WTC11 (cell line): ENCODE measurements at regions not wholly inside any gene's neighbourhood (a gene's known extent, or its start where the extent isn't known, plus 50 kb on each side); places are given as distances from the start of the nearest gene placed in this dataset.
"Not testable (repeated sequence)": the region's sequence is repeated elsewhere in the genome, so short reads cannot be mapped to it uniquely, and the experiment has no call there.

Source experiments
- ATAC-seq: fragments of 200-7000 bp; cut with Tn5 transposase; 2 replicates; pipeline ENCODE4 v1.10.0; 2021; ENCODE audit warnings: mild to moderate bottlenecking, moderate library complexity
- CTCF ChIA-PET: fragments of 300-600 bp; sonication (Branson Sonifier 250); formaldehyde crosslinking; loops from one replicate; lab custom pipeline; 2021; ENCODE audit warnings: antibody characterized with exemption; lab: Charles Lee
- POLR2A ChIA-PET: fragments of 350-600 bp; sonication (Branson Sonifier 250); formaldehyde crosslinking; loops from one replicate; lab custom pipeline; 2021; ENCODE audit warnings: antibody characterized with exemption; lab: Charles Lee
- DNase-seq: peaks from one replicate; pipeline ENCODE4 v3.0.0; 2021; ENCODE audit warnings: low spot score
- H3K27ac Mint-ChIP-seq: 2 replicates; pipeline ENCODE4 v1.8.0; 2021; ENCODE audit warnings: mixed read lengths
- H3K27me3 Mint-ChIP-seq: 2 replicates; pipeline ENCODE4 v1.8.0; 2021; ENCODE audit warnings: low read depth, mild to moderate bottlenecking, moderate library complexity, mixed read lengths
- H3K36me3 Mint-ChIP-seq: 2 replicates; pipeline ENCODE4 v1.8.0; 2021; ENCODE audit warnings: mixed read lengths
- H3K4me1 Mint-ChIP-seq: 2 replicates; pipeline ENCODE4 v1.8.0; 2022; ENCODE audit warnings: mixed read lengths
- H3K4me3 Mint-ChIP-seq: 2 replicates; pipeline ENCODE4 v1.8.0; 2021; ENCODE audit warnings: mild to moderate bottlenecking, moderate library complexity, mixed read lengths
- H3K9me3 Mint-ChIP-seq: 2 replicates; pipeline ENCODE4 v1.8.0; 2021; ENCODE audit warnings: mixed read lengths
- EMX1 ChIP-seq: fragments of 250-450 bp; sonication (Bioruptor Pico); IDR thresholded peaks from 2 replicates; pipeline ENCODE4 v1.8.0; 2021; ENCODE audit warnings: mild to moderate bottlenecking
- GABPB1 ChIP-seq: sonication (generic); formaldehyde crosslinking; IDR thresholded peaks from 2 replicates; pipeline ENCODE4 v1.8.1; 2023; ENCODE audit warnings: mild to moderate bottlenecking, missing genetic modification reagents
- HMGA2 ChIP-seq: fragments of 250-450 bp; sonication (Bioruptor Pico); IDR thresholded peaks from 2 replicates; pipeline ENCODE4 v1.4.0; 2021; ENCODE audit warnings: mild to moderate bottlenecking, moderate library complexity
- IRF2 ChIP-seq: sonication (generic); formaldehyde crosslinking; IDR thresholded peaks from 2 replicates; pipeline ENCODE4 v1.8.0; 2022; ENCODE audit warnings: low read depth, missing genetic modification reagents, borderline replicate concordance
- NFATC4 ChIP-seq: fragments of 250-450 bp; sonication (Bioruptor Pico); IDR thresholded peaks from 2 replicates; pipeline ENCODE4 v1.9.0; 2021; ENCODE audit warnings: mild to moderate bottlenecking
- RORB ChIP-seq: fragments of 250-450 bp; sonication (Bioruptor Pico); IDR thresholded peaks from 2 replicates; pipeline ENCODE4 v1.9.0; 2021; ENCODE audit warnings: mild to moderate bottlenecking
- SP1 ChIP-seq: sonication (generic); formaldehyde crosslinking; conservative IDR thresholded peaks from 2 replicates; pipeline ENCODE4 v1.8.1; 2022; ENCODE audit warnings: missing genetic modification reagents
- TEAD1 ChIP-seq: sonication (generic); formaldehyde crosslinking; IDR thresholded peaks from 2 replicates; pipeline ENCODE4 v1.8.0; 2022; ENCODE audit warnings: mild to moderate bottlenecking, missing genetic modification reagents
- ZNF232 ChIP-seq: sonication (generic); formaldehyde crosslinking; IDR thresholded peaks from 2 replicates; pipeline ENCODE4 v1.8.0; 2022; ENCODE audit warnings: mild to moderate bottlenecking, missing genetic modification reagents
- ZNF416 ChIP-seq: fragments of 250-450 bp; sonication (Bioruptor Pico); IDR thresholded peaks from 2 replicates; pipeline ENCODE4 v1.9.0; 2021; ENCODE audit warnings: mild to moderate bottlenecking, inconsistent platforms
- TF ChIP-seq, protein P1 (sequence below): fragments of 250-450 bp; sonication (Bioruptor Pico); conservative IDR thresholded peaks from 2 replicates; pipeline ENCODE4 v1.9.0; 2021; ENCODE audit warnings: mild to moderate bottlenecking
- TF ChIP-seq, protein P2 (sequence below): sonication (generic); formaldehyde crosslinking; IDR thresholded peaks from 2 replicates; pipeline ENCODE4 v1.8.1; 2023; ENCODE audit warnings: mild to moderate bottlenecking, moderate library complexity, missing genetic modification reagents
- TF ChIP-seq, protein P3 (sequence below): fragments of 250-450 bp; sonication (Bioruptor Pico); IDR thresholded peaks from 2 replicates; pipeline ENCODE4 v1.9.0; 2021; ENCODE audit warnings: mild to moderate bottlenecking
- TF ChIP-seq, protein P4 (sequence below): sonication (generic); formaldehyde crosslinking; IDR thresholded peaks from 2 replicates; pipeline ENCODE4 v1.8.1; 2023; ENCODE audit warnings: mild to moderate bottlenecking, missing genetic modification reagents, moderate library complexity
- TF ChIP-seq, protein P5 (sequence below): sonication (generic); formaldehyde crosslinking; IDR thresholded peaks from 2 replicates; pipeline ENCODE4 v1.8.1; 2022; ENCODE audit warnings: mild to moderate bottlenecking, missing genetic modification reagents, moderate library complexity, borderline replicate concordance
- TF ChIP-seq, protein P6 (sequence below): sonication (generic); formaldehyde crosslinking; IDR thresholded peaks from 2 replicates; pipeline ENCODE4 v1.8.0; 2022; ENCODE audit warnings: missing genetic modification reagents
- TF ChIP-seq, protein P7 (sequence below): sonication (generic); formaldehyde crosslinking; IDR thresholded peaks from 2 replicates; pipeline ENCODE4 v1.8.0; 2022; ENCODE audit warnings: mild to moderate bottlenecking, missing genetic modification reagents
- TF ChIP-seq, protein P8 (sequence below): sonication (generic); formaldehyde crosslinking; IDR thresholded peaks from 2 replicates; pipeline ENCODE4 v1.8.1; 2022; ENCODE audit warnings: missing genetic modification reagents, borderline replicate concordance

DNA sequence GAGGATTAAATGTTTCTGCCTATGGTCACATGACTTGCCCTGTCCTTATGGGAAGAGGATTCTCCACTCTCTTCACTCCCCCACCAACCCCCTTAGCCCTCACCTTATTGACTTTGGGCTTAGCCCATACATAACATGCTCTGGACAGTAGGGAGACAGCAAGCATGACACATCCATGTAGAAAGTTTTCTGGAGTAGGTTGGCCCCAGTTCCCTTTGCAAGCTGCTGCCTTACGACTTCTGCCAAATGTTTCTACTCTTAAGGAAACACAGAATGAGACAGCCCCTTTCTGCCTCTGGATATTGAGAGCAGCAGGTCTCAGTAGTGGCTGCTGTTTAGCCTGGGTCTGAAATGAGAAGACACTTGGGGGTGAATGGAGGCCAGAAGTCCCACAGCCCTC, 282.2 kb downstream of the MAP2K6 start (continued):
- no peak for TF ChIP-seq EMX1 (CRISPR knock-in tag)
- TF ChIP-seq, protein P1, sequence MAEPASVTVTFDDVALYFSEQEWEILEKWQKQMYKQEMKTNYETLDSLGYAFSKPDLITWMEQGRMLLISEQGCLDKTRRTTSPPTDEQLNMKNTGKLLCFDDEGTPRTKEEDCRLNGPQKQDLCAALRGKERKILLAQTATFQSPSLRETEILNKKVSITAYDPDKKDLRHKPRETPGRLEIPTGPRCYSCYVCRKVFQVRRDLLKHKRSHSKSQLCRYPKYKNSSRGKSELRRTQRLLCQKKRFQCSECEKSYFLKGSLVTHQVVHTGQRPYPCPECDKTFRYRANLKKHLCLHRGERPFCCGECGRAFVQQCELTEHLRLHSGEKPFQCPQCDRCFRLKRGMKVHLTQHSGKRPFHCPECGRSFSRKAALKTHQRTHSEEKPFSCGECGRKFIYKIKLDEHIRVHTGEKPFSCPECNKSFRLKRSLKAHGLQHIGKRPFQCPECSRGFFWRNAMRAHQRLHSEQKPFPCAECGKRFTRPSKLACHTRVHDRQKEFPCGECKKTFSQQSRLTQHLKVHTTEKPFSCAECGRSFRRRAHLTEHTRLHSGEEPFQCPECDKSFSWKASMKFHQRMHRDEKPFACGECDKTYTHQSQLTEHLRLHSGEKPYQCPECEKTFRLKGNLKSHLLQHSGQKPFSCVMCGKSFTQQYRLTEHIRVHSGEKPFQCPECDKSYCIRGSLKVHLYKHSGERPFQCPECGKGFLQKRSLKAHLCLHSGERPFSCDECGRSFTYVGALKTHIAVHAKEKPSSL (CRISPR knock-in tag) = no peak
- no peak for TF ChIP-seq IRF2
- TF ChIP-seq NFATC4 (CRISPR knock-in tag) = no peak
- TF ChIP-seq, protein P2, sequence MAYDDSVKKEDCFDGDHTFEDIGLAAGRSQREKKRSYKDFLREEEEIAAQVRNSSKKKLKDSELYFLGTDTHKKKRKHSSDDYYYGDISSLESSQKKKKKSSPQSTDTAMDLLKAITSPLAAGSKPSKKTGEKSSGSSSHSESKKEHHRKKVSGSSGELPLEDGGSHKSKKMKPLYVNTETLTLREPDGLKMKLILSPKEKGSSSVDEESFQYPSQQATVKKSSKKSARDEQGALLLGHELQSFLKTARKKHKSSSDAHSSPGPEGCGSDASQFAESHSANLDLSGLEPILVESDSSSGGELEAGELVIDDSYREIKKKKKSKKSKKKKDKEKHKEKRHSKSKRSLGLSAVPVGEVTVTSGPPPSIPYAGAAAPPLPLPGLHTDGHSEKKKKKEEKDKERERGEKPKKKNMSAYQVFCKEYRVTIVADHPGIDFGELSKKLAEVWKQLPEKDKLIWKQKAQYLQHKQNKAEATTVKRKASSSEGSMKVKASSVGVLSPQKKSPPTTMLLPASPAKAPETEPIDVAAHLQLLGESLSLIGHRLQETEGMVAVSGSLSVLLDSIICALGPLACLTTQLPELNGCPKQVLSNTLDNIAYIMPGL (CRISPR knock-in tag) = no peak
- TF ChIP-seq GABPB1 (CRISPR knock-in tag) = no peak
- TF ChIP-seq, protein P3, sequence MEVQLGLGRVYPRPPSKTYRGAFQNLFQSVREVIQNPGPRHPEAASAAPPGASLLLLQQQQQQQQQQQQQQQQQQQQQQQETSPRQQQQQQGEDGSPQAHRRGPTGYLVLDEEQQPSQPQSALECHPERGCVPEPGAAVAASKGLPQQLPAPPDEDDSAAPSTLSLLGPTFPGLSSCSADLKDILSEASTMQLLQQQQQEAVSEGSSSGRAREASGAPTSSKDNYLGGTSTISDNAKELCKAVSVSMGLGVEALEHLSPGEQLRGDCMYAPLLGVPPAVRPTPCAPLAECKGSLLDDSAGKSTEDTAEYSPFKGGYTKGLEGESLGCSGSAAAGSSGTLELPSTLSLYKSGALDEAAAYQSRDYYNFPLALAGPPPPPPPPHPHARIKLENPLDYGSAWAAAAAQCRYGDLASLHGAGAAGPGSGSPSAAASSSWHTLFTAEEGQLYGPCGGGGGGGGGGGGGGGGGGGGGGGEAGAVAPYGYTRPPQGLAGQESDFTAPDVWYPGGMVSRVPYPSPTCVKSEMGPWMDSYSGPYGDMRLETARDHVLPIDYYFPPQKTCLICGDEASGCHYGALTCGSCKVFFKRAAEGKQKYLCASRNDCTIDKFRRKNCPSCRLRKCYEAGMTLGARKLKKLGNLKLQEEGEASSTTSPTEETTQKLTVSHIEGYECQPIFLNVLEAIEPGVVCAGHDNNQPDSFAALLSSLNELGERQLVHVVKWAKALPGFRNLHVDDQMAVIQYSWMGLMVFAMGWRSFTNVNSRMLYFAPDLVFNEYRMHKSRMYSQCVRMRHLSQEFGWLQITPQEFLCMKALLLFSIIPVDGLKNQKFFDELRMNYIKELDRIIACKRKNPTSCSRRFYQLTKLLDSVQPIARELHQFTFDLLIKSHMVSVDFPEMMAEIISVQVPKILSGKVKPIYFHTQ (CRISPR knock-in tag) = no peak
- TF ChIP-seq, protein P4, sequence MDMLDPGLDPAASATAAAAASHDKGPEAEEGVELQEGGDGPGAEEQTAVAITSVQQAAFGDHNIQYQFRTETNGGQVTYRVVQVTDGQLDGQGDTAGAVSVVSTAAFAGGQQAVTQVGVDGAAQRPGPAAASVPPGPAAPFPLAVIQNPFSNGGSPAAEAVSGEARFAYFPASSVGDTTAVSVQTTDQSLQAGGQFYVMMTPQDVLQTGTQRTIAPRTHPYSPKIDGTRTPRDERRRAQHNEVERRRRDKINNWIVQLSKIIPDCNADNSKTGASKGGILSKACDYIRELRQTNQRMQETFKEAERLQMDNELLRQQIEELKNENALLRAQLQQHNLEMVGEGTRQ (CRISPR knock-in tag) = no peak
- TF ChIP-seq, all 79 proteins: peak for 0

DNA sequence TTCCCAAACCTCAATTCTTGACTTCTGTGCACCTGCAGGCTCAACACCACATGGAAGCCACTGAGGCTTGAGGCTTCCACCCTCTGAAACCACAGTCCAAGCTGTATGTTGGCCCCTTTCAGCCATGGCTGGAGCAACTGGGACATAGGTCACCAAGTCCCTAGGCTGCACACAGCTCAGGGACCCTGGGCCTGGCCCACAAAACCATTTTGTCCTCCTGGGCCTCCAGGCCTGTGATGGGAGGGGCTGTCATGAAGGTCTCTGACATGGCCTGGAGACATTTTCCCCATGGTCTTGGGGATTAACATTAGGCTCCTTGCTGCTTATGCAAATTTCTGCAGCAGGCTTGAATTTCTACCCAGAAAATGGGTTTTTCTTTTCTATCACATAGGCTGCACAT, 283.9 kb downstream of the MAP2K6 start:
- H3K36me3 Mint-ChIP-seq = peaks cover 37% of the 10 kb centered on the region
- H3K4me3 Mint-ChIP-seq, CTCF ChIA-PET, H3K4me1 Mint-ChIP-seq, POLR2A ChIA-PET, H3K27me3 Mint-ChIP-seq, DNase-seq, H3K27ac Mint-ChIP-seq, ATAC-seq: not testable (repeated sequence)
- H3K9me3 Mint-ChIP-seq = peaks cover 50% of the 10 kb centered on the region

DNA sequence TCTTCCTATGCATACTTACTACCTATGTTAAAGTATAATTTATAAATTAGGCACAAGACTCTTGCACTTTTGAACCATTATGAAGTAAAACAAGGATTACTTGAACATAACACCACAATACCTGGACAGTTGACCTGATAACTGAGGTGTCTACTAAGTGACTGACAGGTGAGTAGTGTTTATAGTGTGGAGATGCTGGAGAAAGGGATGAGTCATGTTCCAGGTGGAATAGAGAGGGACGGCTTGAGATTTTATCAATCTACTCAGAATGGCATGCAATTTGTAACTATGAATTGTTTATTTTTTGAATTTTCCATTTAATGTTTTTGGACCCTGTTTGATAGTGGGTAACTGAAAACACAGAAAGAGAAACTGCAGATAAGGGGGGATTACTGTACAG, 287.6 kb downstream of the MAP2K6 start:
- H3K9me3 Mint-ChIP-seq = peaks cover 34% of the 10 kb centered on the region
- POLR2A ChIA-PET = no interaction called here
- H3K4me3 Mint-ChIP-seq = no peak overlapping the region
- CTCF ChIA-PET = no interaction called here
- no peak overlapping the region for H3K27ac Mint-ChIP-seq
- no peaks in the 10 kb centered on the region; the same call in 1 of the 2 replicates for H3K27me3 Mint-ChIP-seq
- no peaks in the 10 kb centered on the region for H3K4me1 Mint-ChIP-seq
- peaks cover 31% of the 10 kb centered on the region for H3K36me3 Mint-ChIP-seq
- no peak for DNase-seq
- ATAC-seq = no peak
- TF ChIP-seq RORB (CRISPR knock-in tag) (no peak), ZNF232 (CRISPR knock-in tag) (no peak), HMGA2 (CRISPR knock-in tag) (no peak), ZNF416 (no peak), TEAD1 (CRISPR knock-in tag) (no peak), SP1 (CRISPR knock-in tag) (no peak)
- TF ChIP-seq, protein P5, sequence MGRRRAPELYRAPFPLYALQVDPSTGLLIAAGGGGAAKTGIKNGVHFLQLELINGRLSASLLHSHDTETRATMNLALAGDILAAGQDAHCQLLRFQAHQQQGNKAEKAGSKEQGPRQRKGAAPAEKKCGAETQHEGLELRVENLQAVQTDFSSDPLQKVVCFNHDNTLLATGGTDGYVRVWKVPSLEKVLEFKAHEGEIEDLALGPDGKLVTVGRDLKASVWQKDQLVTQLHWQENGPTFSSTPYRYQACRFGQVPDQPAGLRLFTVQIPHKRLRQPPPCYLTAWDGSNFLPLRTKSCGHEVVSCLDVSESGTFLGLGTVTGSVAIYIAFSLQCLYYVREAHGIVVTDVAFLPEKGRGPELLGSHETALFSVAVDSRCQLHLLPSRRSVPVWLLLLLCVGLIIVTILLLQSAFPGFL (CRISPR knock-in tag) = no peak
- TF ChIP-seq, protein P6, sequence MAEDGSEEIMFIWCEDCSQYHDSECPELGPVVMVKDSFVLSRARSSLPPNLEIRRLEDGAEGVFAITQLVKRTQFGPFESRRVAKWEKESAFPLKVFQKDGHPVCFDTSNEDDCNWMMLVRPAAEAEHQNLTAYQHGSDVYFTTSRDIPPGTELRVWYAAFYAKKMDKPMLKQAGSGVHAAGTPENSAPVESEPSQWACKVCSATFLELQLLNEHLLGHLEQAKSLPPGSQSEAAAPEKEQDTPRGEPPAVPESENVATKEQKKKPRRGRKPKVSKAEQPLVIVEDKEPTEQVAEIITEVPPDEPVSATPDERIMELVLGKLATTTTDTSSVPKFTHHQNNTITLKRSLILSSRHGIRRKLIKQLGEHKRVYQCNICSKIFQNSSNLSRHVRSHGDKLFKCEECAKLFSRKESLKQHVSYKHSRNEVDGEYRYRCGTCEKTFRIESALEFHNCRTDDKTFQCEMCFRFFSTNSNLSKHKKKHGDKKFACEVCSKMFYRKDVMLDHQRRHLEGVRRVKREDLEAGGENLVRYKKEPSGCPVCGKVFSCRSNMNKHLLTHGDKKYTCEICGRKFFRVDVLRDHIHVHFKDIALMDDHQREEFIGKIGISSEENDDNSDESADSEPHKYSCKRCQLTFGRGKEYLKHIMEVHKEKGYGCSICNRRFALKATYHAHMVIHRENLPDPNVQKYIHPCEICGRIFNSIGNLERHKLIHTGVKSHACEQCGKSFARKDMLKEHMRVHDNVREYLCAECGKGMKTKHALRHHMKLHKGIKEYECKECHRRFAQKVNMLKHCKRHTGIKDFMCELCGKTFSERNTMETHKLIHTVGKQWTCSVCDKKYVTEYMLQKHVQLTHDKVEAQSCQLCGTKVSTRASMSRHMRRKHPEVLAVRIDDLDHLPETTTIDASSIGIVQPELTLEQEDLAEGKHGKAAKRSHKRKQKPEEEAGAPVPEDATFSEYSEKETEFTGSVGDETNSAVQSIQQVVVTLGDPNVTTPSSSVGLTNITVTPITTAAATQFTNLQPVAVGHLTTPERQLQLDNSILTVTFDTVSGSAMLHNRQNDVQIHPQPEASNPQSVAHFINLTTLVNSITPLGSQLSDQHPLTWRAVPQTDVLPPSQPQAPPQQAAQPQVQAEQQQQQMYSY (CRISPR knock-in tag) = no peak
- TF ChIP-seq, protein P7, sequence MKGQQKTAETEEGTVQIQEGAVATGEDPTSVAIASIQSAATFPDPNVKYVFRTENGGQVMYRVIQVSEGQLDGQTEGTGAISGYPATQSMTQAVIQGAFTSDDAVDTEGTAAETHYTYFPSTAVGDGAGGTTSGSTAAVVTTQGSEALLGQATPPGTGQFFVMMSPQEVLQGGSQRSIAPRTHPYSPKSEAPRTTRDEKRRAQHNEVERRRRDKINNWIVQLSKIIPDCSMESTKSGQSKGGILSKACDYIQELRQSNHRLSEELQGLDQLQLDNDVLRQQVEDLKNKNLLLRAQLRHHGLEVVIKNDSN (CRISPR knock-in tag) = no peak
- TF ChIP-seq, protein P4 (CRISPR knock-in tag) = no peak
- TF ChIP-seq, protein P8, sequence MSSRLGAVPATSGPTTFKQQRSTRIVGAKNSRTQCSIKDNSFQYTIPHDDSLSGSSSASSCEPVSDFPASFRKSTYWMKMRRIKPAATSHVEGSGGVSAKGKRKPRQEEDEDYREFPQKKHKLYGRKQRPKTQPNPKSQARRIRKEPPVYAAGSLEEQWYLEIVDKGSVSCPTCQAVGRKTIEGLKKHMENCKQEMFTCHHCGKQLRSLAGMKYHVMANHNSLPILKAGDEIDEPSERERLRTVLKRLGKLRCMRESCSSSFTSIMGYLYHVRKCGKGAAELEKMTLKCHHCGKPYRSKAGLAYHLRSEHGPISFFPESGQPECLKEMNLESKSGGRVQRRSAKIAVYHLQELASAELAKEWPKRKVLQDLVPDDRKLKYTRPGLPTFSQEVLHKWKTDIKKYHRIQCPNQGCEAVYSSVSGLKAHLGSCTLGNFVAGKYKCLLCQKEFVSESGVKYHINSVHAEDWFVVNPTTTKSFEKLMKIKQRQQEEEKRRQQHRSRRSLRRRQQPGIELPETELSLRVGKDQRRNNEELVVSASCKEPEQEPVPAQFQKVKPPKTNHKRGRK (CRISPR knock-in tag) = no peak
